H1 (cell line): ENCODE measurements at regions not wholly inside any gene's neighbourhood (a gene's known extent, or its start where the extent isn't known, plus 50 kb on each side); places are given as distances from the start of the nearest gene placed in this dataset.

ENCODE experiments used
- CTCF ChIA-PET: fragments of 300-600 bp; sonication (Branson Sonifier 250); formaldehyde crosslinking; loops from one replicate; lab custom pipeline; 2021; ENCODE audit not compliant: partially characterized antibody; lab: Charles Lee
- POLR2A ChIA-PET: fragments of 300-600 bp; sonication (Branson Sonifier 250); formaldehyde crosslinking; loops from one replicate; lab custom pipeline; 2021; ENCODE audit warnings: inconsistent platforms; ENCODE audit not compliant: partially characterized antibody; lab: Charles Lee
- DNase-seq, 2 experiments: peaks; one replicate each; pipeline versions ENCODE4 v3.0.0 to v3.0.0-alpha.2; 2010 to 2022; ENCODE audit warnings: low spot score in 2 of 2, low read depth in 1 of 2, mixed read lengths in 1 of 2
- FAIRE-seq: peaks from 2 replicates; lab custom pipeline; 2011; peaks lifted over from hg19 to GRCh38; lab: Jason Lieb, UNC
- H2AFZ ChIP-seq: 2 replicates; pipeline ENCODE4 v1.8.1; 2012; ENCODE audit warnings: low read length, inconsistent platforms
- H2AK5ac ChIP-seq: 2 replicates; pipeline ENCODE4 v1.6.1; 2013; ENCODE audit warnings: low read depth, low read length
- H2BK120ac ChIP-seq: replicated peaks from 2 replicates; pipeline ENCODE3; 2013; ENCODE audit warnings: low read depth, low read length, inconsistent platforms
- H2BK12ac ChIP-seq: 2 replicates; pipeline ENCODE4 v1.6.1; 2013; ENCODE audit warnings: low read depth, low read length
- H2BK15ac ChIP-seq: 2 replicates; pipeline ENCODE4 v1.6.1; 2013; ENCODE audit warnings: low read length
- H2BK20ac ChIP-seq: 2 replicates; pipeline ENCODE4 v1.6.1; 2013; ENCODE audit warnings: low read length
- H2BK5ac ChIP-seq: 2 replicates; pipeline ENCODE4 v1.6.1; 2013; ENCODE audit warnings: low read depth, low read length
- H3K14ac ChIP-seq: 2 replicates; pipeline ENCODE4 v1.6.1; 2013; ENCODE audit warnings: inconsistent platforms; ENCODE audit not compliant: insufficient read length
- H3K18ac ChIP-seq: 2 replicates; pipeline ENCODE4 v1.6.1; 2013; ENCODE audit warnings: low read length; ENCODE audit errors: extremely low read depth
- H3K23ac ChIP-seq: 2 replicates; pipeline ENCODE4 v1.6.1; 2013; ENCODE audit warnings: inconsistent platforms; ENCODE audit not compliant: insufficient read length
- H3K23me2 ChIP-seq: 2 replicates; pipeline ENCODE4 v1.6.1; 2013; ENCODE audit warnings: low read depth, low read length
- H3K27ac ChIP-seq: 2 replicates; pipeline ENCODE4 v1.6.1; 2011; ENCODE audit warnings: low read depth, low read length, inconsistent platforms
- H3K27me3 ChIP-seq, 4 experiments: replicated peaks in 1 of 4; 1 replicate in 1 of 4; 2 replicates in 3 of 4; pipeline versions ENCODE4 v1.6.1 to v1.8.1; 2011 to 2013; ENCODE audit warnings: low read length in 3 of 4, mild to moderate bottlenecking in 3 of 4, inconsistent platforms in 2 of 4, mixed read lengths in 2 of 4, moderate library complexity in 1 of 4; ENCODE audit not compliant: control insufficient read depth in 3 of 4, insufficient read depth in 3 of 4; ENCODE audit errors: extremely low read depth in 1 of 4
- H3K36me3 ChIP-seq, 4 experiments: 2 replicates each; pipeline versions ENCODE4 v1.6.1 to v1.8.1; 2011 to 2013; ENCODE audit warnings: mild to moderate bottlenecking in 4 of 4, low read length in 3 of 4, moderate library complexity in 2 of 4, control low read depth in 1 of 4, inconsistent platforms in 1 of 4; ENCODE audit not compliant: insufficient read depth in 4 of 4, control insufficient read depth in 2 of 4
- H3K4ac ChIP-seq: replicated peaks from 2 replicates; pipeline ENCODE3; 2013; ENCODE audit warnings: low read length, low read depth, mixed read lengths, inconsistent platforms; ENCODE audit not compliant: insufficient read length
- H3K4me1 ChIP-seq, 4 experiments: replicated peaks in 1 of 4; 1 replicate in 1 of 4; 2 replicates in 3 of 4; pipeline versions ENCODE4 v1.6.1 to v1.8.1; 2011 to 2013; ENCODE audit warnings: low read length in 3 of 4, inconsistent platforms in 2 of 4, mixed read lengths in 1 of 4; ENCODE audit not compliant: insufficient read depth in 4 of 4, control insufficient read depth in 3 of 4
- H3K4me2 ChIP-seq, 2 experiments: 2 replicates each; pipeline versions ENCODE4 v1.6.1 to v1.8.1; 2011 to 2013; ENCODE audit warnings: low read depth in 2 of 2, low read length in 2 of 2, control low read depth in 1 of 2, inconsistent platforms in 1 of 2, mild to moderate bottlenecking in 1 of 2; ENCODE audit not compliant: insufficient read depth in 1 of 2
- H3K4me3 ChIP-seq, 4 experiments: fragments of 200-600, 300-600 bp in 1 of 4; sonication (generic), shearing (Covaris generic), sonication (Bioruptor Twin) in 1 of 4; 2 replicates each; pipeline versions ENCODE4 v1.5.1 to v1.8.1; 2011 to 2016; ENCODE audit warnings: low read length in 4 of 4, low read depth in 3 of 4, control low read depth in 2 of 4, inconsistent platforms in 2 of 4, mild to moderate bottlenecking in 2 of 4, mixed read lengths in 1 of 4, moderate library complexity in 1 of 4; ENCODE audit not compliant: insufficient read depth in 2 of 4; ENCODE audit errors: extremely low read depth in 1 of 4
- H3K56ac ChIP-seq: replicated peaks from 2 replicates; pipeline ENCODE3; 2013; ENCODE audit warnings: low read depth, mild to moderate bottlenecking, mixed read lengths, low read length, inconsistent platforms; ENCODE audit not compliant: insufficient read length
- H3K79me1 ChIP-seq: 2 replicates; pipeline ENCODE4 v1.6.1; 2013; ENCODE audit warnings: low read depth, low read length, control low read depth
- H3K79me2 ChIP-seq, 2 experiments: 2 replicates each; pipeline versions ENCODE4 v1.6.1 to v1.8.1; 2012 to 2013; ENCODE audit warnings: low read length in 2 of 2, mild to moderate bottlenecking in 2 of 2, inconsistent platforms in 1 of 2; ENCODE audit not compliant: insufficient read depth in 2 of 2, control insufficient read depth in 1 of 2
- H3K9ac ChIP-seq, 4 experiments: replicated peaks in 1 of 4; 1 replicate in 1 of 4; 2 replicates in 3 of 4; pipeline versions ENCODE4 v1.6.1 to v1.8.1; 2011 to 2013; ENCODE audit warnings: low read depth in 3 of 4, low read length in 3 of 4, control low read depth in 2 of 4, mild to moderate bottlenecking in 2 of 4, moderate library complexity in 2 of 4, inconsistent platforms in 1 of 4; ENCODE audit errors: extremely low read depth in 1 of 4
- H3K9me3 ChIP-seq, 2 experiments: 2 replicates each; pipeline versions ENCODE4 v1.6.1 to v1.8.1; 2012 to 2013; ENCODE audit warnings: mild to moderate bottlenecking in 2 of 2, moderate library complexity in 2 of 2, control low read depth in 1 of 2, inconsistent platforms in 1 of 2, low read depth in 1 of 2, low read length in 1 of 2, mixed read lengths in 1 of 2; ENCODE audit not compliant: insufficient read depth in 2 of 2
- H4K20me1 ChIP-seq, 2 experiments: replicated peaks in 1 of 2; 2 replicates each; pipeline versions ENCODE3 to v1.8.1; 2011 to 2013; ENCODE audit warnings: inconsistent platforms in 2 of 2, low read length in 2 of 2, mild to moderate bottlenecking in 1 of 2; ENCODE audit not compliant: insufficient read depth in 2 of 2, control insufficient read depth in 1 of 2
- H4K5ac ChIP-seq: 2 replicates; pipeline ENCODE4 v1.6.1; 2013; ENCODE audit warnings: low read length, low read depth, mixed read lengths, inconsistent platforms; ENCODE audit not compliant: insufficient read length
- H4K8ac ChIP-seq: 2 replicates; pipeline ENCODE4 v1.8.0; 2013; ENCODE audit warnings: mild to moderate bottlenecking, moderate library complexity, low read length, inconsistent platforms; ENCODE audit not compliant: insufficient read depth; ENCODE audit errors: extremely low read depth
- H4K91ac ChIP-seq: replicated peaks from 2 replicates; pipeline ENCODE3; 2013; ENCODE audit warnings: low read length, mixed read lengths, inconsistent platforms; ENCODE audit not compliant: insufficient read length
- HDAC2 ChIP-seq, 2 experiments: fragments of 300-600 bp in 1 of 2; sonication (generic) in 1 of 2; IDR thresholded peaks; 2 replicates each; pipeline ENCODE4 v1.6.1; 2011 to 2012; ENCODE audit warnings: low read depth in 2 of 2, low read length in 2 of 2, mild to moderate bottlenecking in 2 of 2, moderate library complexity in 2 of 2, borderline replicate concordance in 1 of 2, inconsistent platforms in 1 of 2
- TBP ChIP-seq: IDR thresholded peaks from 2 replicates; pipeline ENCODE4 v1.6.1; 2011; ENCODE audit warnings: low read depth, low read length, improper control_type of control experiment
- WGBS, 2 experiments: shearing (Covaris generic) in 1 of 2; methylation state at CpG; one replicate each; pipeline versions ENCODE4 v1.1.6 to v1.1.7; 2013 to 2015; ENCODE audit warnings: low lambda C conversion rate in 2 of 2, mixed read lengths in 2 of 2, inconsistent platforms in 1 of 2, low coverage in 1 of 2, missing lambda C conversion rate in 1 of 2; ENCODE audit not compliant: insufficient replicate concordance in 2 of 2, insufficient coverage in 1 of 2, insufficient read length in 1 of 2; ENCODE audit errors: extremely low coverage in 1 of 2, missing lambda C conversion rate in 1 of 2; 5-methylcytosine and 5-hydroxymethylcytosine counted together

- no peaks in the 10 kb centered on the region for H3K23me2 ChIP-seq
- no peak overlapping the region for H2BK5ac ChIP-seq
- CTCF ChIA-PET, result interaction anchor here (1.0 kb wide), 1 partner anchor 51 kb away, joined by 3 read pairs; no protein-coding TSS in a partner anchor
- no peak overlapping the region for H3K4me2 ChIP-seq
- H2BK120ac ChIP-seq, result no peak overlapping the region
- POLR2A ChIA-PET, result no interaction called here
- no peaks in the 10 kb centered on the region for H3K79me2 ChIP-seq
- no peak overlapping the region for H4K5ac ChIP-seq
- H3K79me1 ChIP-seq, result no peaks in the 10 kb centered on the region
- no peaks in the 10 kb centered on the region for H3K9me3 ChIP-seq
- no peaks in the 10 kb centered on the region for H3K36me3 ChIP-seq
- no peak overlapping the region for H3K14ac ChIP-seq
- no peak overlapping the region for H2BK15ac ChIP-seq
- H3K4me1 ChIP-seq, result peaks cover 0 to 12% (median 7%) of the 10 kb centered on the region in 4 experiments; a peak in 5 of 7 replicates
- peaks cover 0 to 1% (median 0%) of the 10 kb centered on the region in 4 experiments; a peak in 2 of 7 replicates for H3K27me3 ChIP-seq
- H3K18ac ChIP-seq, result no peak overlapping the region
- no peak overlapping the region for H3K23ac ChIP-seq
- H4K91ac ChIP-seq, result no peak overlapping the region
- no peak overlapping the region for H3K27ac ChIP-seq
- no peak overlapping the region for H2AK5ac ChIP-seq
- no peak for DNase-seq
- H2AFZ ChIP-seq, result no peak overlapping the region
- H2BK20ac ChIP-seq, result no peak overlapping the region
- no peak overlapping the region for H2BK12ac ChIP-seq
- H4K8ac ChIP-seq, result no peak overlapping the region
- WGBS, 2 experiments, result 97% methylated on average over 7 of the region's 7 CpGs; no CpG with 5 or more reads in 1 of the 2 experiments
- H3K56ac ChIP-seq, result no peak overlapping the region
- no peak for FAIRE-seq
- no peaks in the 10 kb centered on the region for H4K20me1 ChIP-seq
- H3K9ac ChIP-seq, result no peak overlapping the region
- H3K4me3 ChIP-seq, result no peak overlapping the region
- H3K4ac ChIP-seq, result no peak overlapping the region
- TF ChIP-seq TBP, result no peak
- TF ChIP-seq HDAC2 (IDR thresholded peaks at IDR 0.05; ENCODE audit: borderline replicate concordance in 1 of 2, low read depth in 2 of 2, low read length in 2 of 2), result no peak
Measured at GRCh38 chr1:235021321-235021720, 107.3 kb downstream of the TOMM20 start.
